ENCODE measurements at regions not wholly inside any gene's neighbourhood (a gene's known extent, or its start where the extent isn't known, plus 50 kb on each side); places are given as distances from the start of the nearest gene placed in this dataset.
A peak's percentile ranks its signal among the peaks of the same experiment; 100 is the strongest.

DNA sequence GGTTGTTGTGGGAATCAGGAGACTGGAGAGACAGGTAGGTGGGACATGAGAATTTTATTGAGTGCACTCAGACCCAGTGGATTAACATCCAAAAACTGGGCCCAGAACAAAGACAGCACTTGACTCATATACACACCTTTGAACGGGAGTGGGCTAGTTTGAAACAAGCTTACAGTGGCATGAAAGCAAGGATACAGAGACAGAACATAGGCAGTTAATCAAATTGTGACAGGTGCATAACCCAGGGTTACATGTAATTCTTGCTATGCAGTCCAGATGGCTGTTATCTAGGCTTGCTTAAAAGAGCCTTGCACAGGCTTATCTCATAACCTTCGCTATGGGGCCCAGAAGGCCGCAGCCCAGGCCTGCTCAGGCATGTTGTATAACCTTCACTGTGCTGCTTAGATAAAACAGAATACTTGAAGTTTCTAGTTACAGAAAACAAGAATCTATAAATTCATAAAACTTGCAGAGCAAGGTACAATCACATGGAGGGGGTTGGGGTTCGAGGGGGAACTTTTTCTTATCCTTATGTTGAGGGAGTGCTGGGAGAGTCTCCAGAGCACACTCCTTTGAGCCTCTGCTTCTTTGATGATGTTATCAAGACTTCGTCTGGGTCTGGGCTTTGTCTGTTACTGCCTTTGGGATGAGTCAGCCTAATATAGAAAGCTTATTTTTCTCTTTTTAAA is 81.7 kb downstream of the TNFAIP2 start:
- Histone ChIP-seq H3K79me1 (ENCODE audit: low read length) (no peaks in the 10 kb centered on the region), H4K8ac (ENCODE audit: low read depth, low read length) (no peak overlapping the region), H3K4me1 (ENCODE audit: control insufficient read depth, low read depth, low read length) (no peaks in the 10 kb centered on the region), H3K79me2 (ENCODE audit: control insufficient read depth, insufficient read depth, low read length) (no peaks in the 10 kb centered on the region), H3K27me3 (ENCODE audit: insufficient read depth, low read length, poor library complexity) (no peaks in the 10 kb centered on the region), H2BK120ac (ENCODE audit: low read depth, low read length) (no peak overlapping the region), H3K18ac (ENCODE audit: low read length) (no peak overlapping the region), H3K23ac (ENCODE audit: low read length) (no peak overlapping the region), H3K4ac (ENCODE audit: low read depth, low read length) (no peak overlapping the region), H3K56ac (ENCODE audit: low read length) (no peak overlapping the region), H4K5ac (ENCODE audit: low read length) (no peak overlapping the region), H3K4me3 (ENCODE audit: low read length) (no peak overlapping the region), H2AK5ac (ENCODE audit: low read length) (no peak overlapping the region), H3K9ac (ENCODE audit: low read length) (no peak overlapping the region), H3K27ac (ENCODE audit: low read depth, low read length) (no peak overlapping the region), H2BK15ac (replicated peaks; ENCODE audit: low read depth) (no peak overlapping the region), H3K4me2 (ENCODE audit: low read length) (no peak overlapping the region), H3K36me3 (ENCODE audit: control insufficient read depth, insufficient read depth, low read length) (no peaks in the 10 kb centered on the region), H2BK5ac (ENCODE audit: low read length) (no peak overlapping the region)
- DNase-seq: peak; percentile 60
- no CpG with 5 or more reads among the region's 5 CpGs for WGBS (ENCODE audit: extremely low coverage, insufficient coverage, low lambda C conversion rate)

DNA sequence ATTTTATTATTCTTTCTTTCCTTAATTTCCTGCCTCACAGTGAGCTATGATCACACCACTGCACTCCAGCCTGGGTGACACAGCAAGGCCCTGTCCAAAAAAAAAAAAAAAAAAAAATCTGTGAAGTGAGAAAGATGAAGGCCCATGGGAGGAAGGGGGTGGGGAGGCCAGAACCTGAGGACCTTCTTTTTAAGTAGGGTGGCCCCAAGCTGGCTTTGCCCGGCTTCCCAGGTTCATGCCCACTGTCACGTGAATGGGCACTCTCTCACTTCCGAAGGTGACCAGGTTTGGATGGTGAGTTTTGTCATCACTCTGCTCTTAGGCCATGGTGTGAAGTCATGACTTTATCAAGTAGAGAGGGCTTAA is 82.3 kb downstream of the TNFAIP2 start:
- Histone ChIP-seq H2BK120ac (ENCODE audit: low read depth, low read length) (no peak overlapping the region), H3K4ac (ENCODE audit: low read depth, low read length) (no peak overlapping the region), H2BK15ac (replicated peaks; ENCODE audit: low read depth) (no peak overlapping the region), H3K23ac (ENCODE audit: low read length) (no peak overlapping the region), H3K79me1 (ENCODE audit: low read length) (no peaks in the 10 kb centered on the region), H3K9ac (ENCODE audit: low read length) (no peak overlapping the region), H3K4me2 (ENCODE audit: low read length) (no peak overlapping the region), H3K56ac (ENCODE audit: low read length) (no peak overlapping the region), H3K79me2 (ENCODE audit: control insufficient read depth, insufficient read depth, low read length) (no peaks in the 10 kb centered on the region), H3K4me3 (ENCODE audit: low read length) (no peak overlapping the region), H4K8ac (ENCODE audit: low read depth, low read length) (no peak overlapping the region), H3K36me3 (ENCODE audit: control insufficient read depth, insufficient read depth, low read length) (no peaks in the 10 kb centered on the region), H3K18ac (ENCODE audit: low read length) (no peak overlapping the region), H4K5ac (ENCODE audit: low read length) (no peak overlapping the region), H3K27me3 (ENCODE audit: insufficient read depth, low read length, poor library complexity) (no peaks in the 10 kb centered on the region), H3K4me1 (ENCODE audit: control insufficient read depth, low read depth, low read length) (no peaks in the 10 kb centered on the region), H2AK5ac (ENCODE audit: low read length) (no peak overlapping the region), H3K27ac (ENCODE audit: low read depth, low read length) (no peak overlapping the region), H2BK5ac (ENCODE audit: low read length) (no peak overlapping the region)
- whole genome bisulfite sequencing (ENCODE audit: extremely low coverage, insufficient coverage, low lambda C conversion rate): no CpG with 5 or more reads among the region's 3 CpGs
- DNase-seq: no peak

- Histone ChIP-seq H4K8ac (ENCODE audit: low read depth, low read length) (no peak overlapping the region), H3K27me3 (ENCODE audit: insufficient read depth, low read length, poor library complexity) (no peaks in the 10 kb centered on the region), H2BK5ac (ENCODE audit: low read length) (no peak overlapping the region), H2AK5ac (ENCODE audit: low read length) (no peak overlapping the region), H3K56ac (ENCODE audit: low read length) (no peak overlapping the region), H3K23ac (ENCODE audit: low read length) (no peak overlapping the region), H3K18ac (ENCODE audit: low read length) (no peak overlapping the region), H3K27ac (ENCODE audit: low read depth, low read length) (no peak overlapping the region), H3K79me2 (ENCODE audit: control insufficient read depth, insufficient read depth, low read length) (no peaks in the 10 kb centered on the region), H2BK15ac (replicated peaks; ENCODE audit: low read depth) (no peak overlapping the region), H3K4me2 (ENCODE audit: low read length) (no peak overlapping the region), H3K4me3 (ENCODE audit: low read length) (no peak overlapping the region), H3K4me1 (ENCODE audit: control insufficient read depth, low read depth, low read length) (no peaks in the 10 kb centered on the region), H3K79me1 (ENCODE audit: low read length) (no peaks in the 10 kb centered on the region), H3K4ac (ENCODE audit: low read depth, low read length) (no peak overlapping the region), H2BK120ac (ENCODE audit: low read depth, low read length) (no peak overlapping the region), H3K9ac (ENCODE audit: low read length) (no peak overlapping the region), H3K36me3 (ENCODE audit: control insufficient read depth, insufficient read depth, low read length) (no peaks in the 10 kb centered on the region), H4K5ac (ENCODE audit: low read length) (no peak overlapping the region)
- WGBS (ENCODE audit: extremely low coverage, insufficient coverage, low lambda C conversion rate): no CpG with 5 or more reads among the region's 4 CpGs
- DNase-seq: no peak
These were observed 82.8 kb downstream of the TNFAIP2 start for GRCh38 chr14:103206023-103206481.

- no peak overlapping the region for H2AK5ac ChIP-seq (ENCODE audit: low read length)
- H3K27ac ChIP-seq (ENCODE audit: low read depth, low read length): no peak overlapping the region
- no peak overlapping the region for H2BK15ac ChIP-seq (replicated peaks; ENCODE audit: low read depth)
- peak overlapping the region; percentile 4 for H3K4me2 ChIP-seq (ENCODE audit: low read length)
- no peak overlapping the region for H3K23ac ChIP-seq (ENCODE audit: low read length)
- no peaks in the 10 kb centered on the region for H3K79me1 ChIP-seq (ENCODE audit: low read length)
- no peak overlapping the region for H3K9ac ChIP-seq (ENCODE audit: low read length)
- H3K4me3 ChIP-seq (ENCODE audit: low read length): no peak overlapping the region
- H2BK120ac ChIP-seq (ENCODE audit: low read depth, low read length): no peak overlapping the region
- no peak overlapping the region for H4K8ac ChIP-seq (ENCODE audit: low read depth, low read length)
- WGBS (ENCODE audit: extremely low coverage, insufficient coverage, low lambda C conversion rate): no CpG with 5 or more reads among the region's 27 CpGs
- H3K4me1 ChIP-seq (ENCODE audit: control insufficient read depth, low read depth, low read length): no peaks in the 10 kb centered on the region
- no peaks in the 10 kb centered on the region for H3K79me2 ChIP-seq (ENCODE audit: control insufficient read depth, insufficient read depth, low read length)
- H3K4ac ChIP-seq (ENCODE audit: low read depth, low read length): no peak overlapping the region
- no peak overlapping the region for H4K5ac ChIP-seq (ENCODE audit: low read length)
- H3K36me3 ChIP-seq (ENCODE audit: control insufficient read depth, insufficient read depth, low read length): no peaks in the 10 kb centered on the region
- no peak overlapping the region for H2BK5ac ChIP-seq (ENCODE audit: low read length)
- H3K18ac ChIP-seq (ENCODE audit: low read length): peak overlapping the region; percentile 32
- DNase-seq: peak; percentile 71
- H3K27me3 ChIP-seq (ENCODE audit: insufficient read depth, low read length, poor library complexity): no peaks in the 10 kb centered on the region
- peak overlapping the region; percentile 88 for H3K56ac ChIP-seq (ENCODE audit: low read length)
These were observed 83.7 kb downstream of the TNFAIP2 start for GRCh38 chr14:103206836-103207387.

- no peak overlapping the region for H4K5ac ChIP-seq (ENCODE audit: low read length)
- H3K79me2 ChIP-seq (ENCODE audit: control insufficient read depth, insufficient read depth, low read length): no peaks in the 10 kb centered on the region
- peak overlapping the region; percentile 66 for H3K23ac ChIP-seq (ENCODE audit: low read length)
- H3K36me3 ChIP-seq (ENCODE audit: control insufficient read depth, insufficient read depth, low read length): no peaks in the 10 kb centered on the region
- H3K4me3 ChIP-seq (ENCODE audit: low read length): peak overlapping the region; percentile 34
- H3K18ac ChIP-seq (ENCODE audit: low read length): no peak overlapping the region
- no peak overlapping the region for H2BK15ac ChIP-seq (replicated peaks; ENCODE audit: low read depth)
- peak overlapping the region; percentile 88 for H3K56ac ChIP-seq (ENCODE audit: low read length)
- no peak overlapping the region for H2BK120ac ChIP-seq (ENCODE audit: low read depth, low read length)
- H3K27ac ChIP-seq (ENCODE audit: low read depth, low read length): no peak overlapping the region
- no peak overlapping the region for H4K8ac ChIP-seq (ENCODE audit: low read depth, low read length)
- H3K4me1 ChIP-seq (ENCODE audit: control insufficient read depth, low read depth, low read length): no peaks in the 10 kb centered on the region
- no peaks in the 10 kb centered on the region for H3K79me1 ChIP-seq (ENCODE audit: low read length)
- no peak overlapping the region for H2BK5ac ChIP-seq (ENCODE audit: low read length)
- no peak overlapping the region for H2AK5ac ChIP-seq (ENCODE audit: low read length)
- H3K9ac ChIP-seq (ENCODE audit: low read length): peak overlapping the region; percentile 74
- H3K27me3 ChIP-seq (ENCODE audit: insufficient read depth, low read length, poor library complexity): no peaks in the 10 kb centered on the region
- H3K4ac ChIP-seq (ENCODE audit: low read depth, low read length): no peak overlapping the region
- no peak for DNase-seq
- no CpG with 5 or more reads among the region's 80 CpGs for WGBS (ENCODE audit: extremely low coverage, insufficient coverage, low lambda C conversion rate)
- peak overlapping the region; percentile 77 for H3K4me2 ChIP-seq (ENCODE audit: low read length)
These were observed 84.3 kb downstream of the TNFAIP2 start for GRCh38 chr14:103207388-103208072.
